ENCODE measurements at regions not wholly inside any gene's neighbourhood (a gene's known extent, or its start where the extent isn't known, plus 50 kb on each side); places are given as distances from the start of the nearest gene placed in this dataset.

- TF ChIP-seq CTCF (IDR thresholded peaks at IDR 0.05; ENCODE audit: low read depth, low read length) = no peak
Observed at GRCh38 chrX:36640232-36640631, 367.9 kb upstream of the FAM47C start.

GRCh38 chrX:36642052-36642451 is 366.1 kb upstream of the FAM47C start:
- DNase-seq (ENCODE audit: extremely low read depth, low read depth) = no peak

More at GRCh38 chrX:36640232-36640631, 367.9 kb upstream of the FAM47C start:
- DNase-seq (ENCODE audit: extremely low read depth, low read depth) = no peak

GRCh38 chrX:36650622-36651021 is 357.5 kb upstream of the FAM47C start:
- DNase-seq (ENCODE audit: extremely low read depth, low read depth) = no peak
- TF ChIP-seq CTCF (IDR thresholded peaks at IDR 0.05; ENCODE audit: low read depth, low read length) = no peak

More at GRCh38 chrX:36642052-36642451, 366.1 kb upstream of the FAM47C start:
- TF ChIP-seq CTCF (IDR thresholded peaks at IDR 0.05; ENCODE audit: low read depth, low read length) = no peak

GRCh38 chrX:36683507-36683906 is 324.7 kb upstream of the FAM47C start:
- no peak for TF ChIP-seq CTCF (IDR thresholded peaks at IDR 0.05; ENCODE audit: low read depth, low read length)

GRCh38 chrX:36684053-36684452 is 324.1 kb upstream of the FAM47C start:
- DNase-seq (ENCODE audit: extremely low read depth, low read depth) = no peak
- no peak for TF ChIP-seq CTCF (IDR thresholded peaks at IDR 0.05; ENCODE audit: low read depth, low read length)

More at GRCh38 chrX:36683507-36683906, 324.7 kb upstream of the FAM47C start:
- DNase-seq (ENCODE audit: extremely low read depth, low read depth) = no peak

- DNase-seq (ENCODE audit: extremely low read depth, low read depth) = no peak
- no peak for TF ChIP-seq CTCF (IDR thresholded peaks at IDR 0.05; ENCODE audit: low read depth, low read length)
Observed at GRCh38 chrX:36721990-36722389, 286.2 kb upstream of the FAM47C start.

- DNase-seq (ENCODE audit: extremely low read depth, low read depth) = no peak
- no peak for TF ChIP-seq CTCF (IDR thresholded peaks at IDR 0.05; ENCODE audit: low read depth, low read length)
Observed at GRCh38 chrX:36753602-36754001, 254.6 kb upstream of the FAM47C start.

All from AG09319 (cell line).